ENCODE measurements at regions not wholly inside any gene's neighbourhood (a gene's known extent, or its start where the extent isn't known, plus 50 kb on each side); places are given as distances from the start of the nearest gene placed in this dataset.

- ChIA-PET POLR2A (no interaction called here), CTCF (interaction anchor here (0.6 to 4.2 kb wide), 8 partner anchors 8 to 131 kb away, joined by 3 to 23 read pairs (median 4); no protein-coding TSS in a partner anchor)
- H3K9me3 ChIP-seq, result no peaks in the 10 kb centered on the region; the same call in 2 of the 3 replicates
- TF ChIP-seq HOXB13 (CRISPR knock-in tag; IDR thresholded peaks at IDR 0.05; ENCODE audit: low read depth) (no peak), CBX2 (IDR thresholded peaks at IDR 0.05; ENCODE audit: borderline replicate concordance, low read depth) (no peak), BHLHE40 (IDR thresholded peaks at IDR 0.05; ENCODE audit: low read depth, low read length) (no peak), HDAC2 (IDR thresholded peaks at IDR 0.05) (no peak)
- ATAC-seq, result peak; percentile 47 to 57; a peak in 4 of 6 replicates
- no peak overlapping the region for H3K27ac ChIP-seq
- FAIRE-seq, result no peak
- WGBS (ENCODE audit: missing lambda C conversion rate), result 16% methylated on average over 5 of the region's 5 CpGs
- no peak overlapping the region for H3K4me3 ChIP-seq
- no peak for DNase-seq (ENCODE audit: low read depth in 1 of 2, low spot score in 1 of 2)
- no peaks in the 10 kb centered on the region; the same call in 2 of the 3 replicates for H3K4me1 ChIP-seq
- peak overlapping the region; percentile 37; the same call in 2 of the 3 replicates for H3K4me2 ChIP-seq
Measured at GRCh38 chr5:62144401-62145022, 161.5 kb upstream of the KIF2A start.

GRCh38 chr5:62149879-62150278, 156.1 kb upstream of the KIF2A start:
- CTCF ChIA-PET, result no interaction called here
- DNase-seq (ENCODE audit: low read depth in 1 of 2, low spot score in 1 of 2) (no peak), ATAC-seq (no peak), FAIRE-seq (no peak)
- Histone ChIP-seq H3K4me1 (no peaks in the 10 kb centered on the region), H3K4me3 (no peak overlapping the region), H3K4me2 (no peak overlapping the region), H3K9me3 (peaks cover 5% of the 10 kb centered on the region), H3K27ac (no peak overlapping the region)
- WGBS (ENCODE audit: missing lambda C conversion rate), result 50% methylated on average over 4 of the region's 4 CpGs
- POLR2A ChIA-PET, result no interaction called here
- TF ChIP-seq MYC (IDR thresholded peaks at IDR 0.05; ENCODE audit: borderline replicate concordance, low read length), result no peak
- no peak for TF ChIP-seq E2F6 (IDR thresholded peaks at IDR 0.05; ENCODE audit: borderline replicate concordance, low read depth)
- no peak for TF ChIP-seq ATOH8 (CRISPR knock-in tag; IDR thresholded peaks at IDR 0.05; ENCODE audit: low read depth)
- no peak for TF ChIP-seq SREBF2 (IDR thresholded peaks at IDR 0.05)
- no peak for TF ChIP-seq NPAS2 (CRISPR knock-in tag; IDR thresholded peaks at IDR 0.05; ENCODE audit: borderline replicate concordance)
- no peak for TF ChIP-seq JUN (IDR thresholded peaks at IDR 0.05)
- TF ChIP-seq NR3C1 (IDR thresholded peaks at IDR 0.05), result no peak
- TF ChIP-seq EP300 (IDR thresholded peaks at IDR 0.05), result no peak
- no peak for TF ChIP-seq ZNF302 (CRISPR knock-in tag; IDR thresholded peaks at IDR 0.05)
- no peak for TF ChIP-seq PBX3 (IDR thresholded peaks at IDR 0.05)

- ChIA-PET CTCF (no interaction called here), POLR2A (no interaction called here)
- H3K9me3 ChIP-seq, result peaks cover 13% of the 10 kb centered on the region
- DNase-seq (ENCODE audit: low read depth in 1 of 2, low spot score in 1 of 2), result no peak
- H3K4me3 ChIP-seq, result no peak overlapping the region
- FAIRE-seq, result no peak
- H3K27ac ChIP-seq, result no peak overlapping the region
- TF ChIP-seq POLR2A (IDR thresholded peaks at IDR 0.05; ENCODE audit: low read length), result no peak
- no peak for TF ChIP-seq NPAS2 (CRISPR knock-in tag; IDR thresholded peaks at IDR 0.05; ENCODE audit: borderline replicate concordance)
- TF ChIP-seq ZFP36 (IDR thresholded peaks at IDR 0.05; ENCODE audit: borderline replicate concordance, partially characterized antibody), result no peak
- no peaks in the 10 kb centered on the region for H3K4me1 ChIP-seq
- no peak overlapping the region for H3K4me2 ChIP-seq
- 35% methylated on average over 4 of the region's 4 CpGs for WGBS (ENCODE audit: missing lambda C conversion rate)
- ATAC-seq, result no peak
Measured at GRCh38 chr5:62152394-62153087, 153.5 kb upstream of the KIF2A start.

GRCh38 chr5:62154758-62155157, 151.2 kb upstream of the KIF2A start:
- CTCF ChIA-PET, result interaction anchor here (1.2 kb wide), 1 partner anchor 11 kb away, joined by 3 read pairs; no protein-coding TSS in a partner anchor
- no peak for ATAC-seq
- Histone ChIP-seq H3K4me3 (no peak overlapping the region), H3K27ac (no peak overlapping the region), H3K4me1 (no peaks in the 10 kb centered on the region), H3K9me3 (peaks cover 19% of the 10 kb centered on the region), H3K4me2 (no peak overlapping the region)
- DNase-seq (ENCODE audit: low read depth in 1 of 2, low spot score in 1 of 2), result no peak
- POLR2A ChIA-PET, result no interaction called here
- TF ChIP-seq HOXA7 (CRISPR knock-in tag; IDR thresholded peaks at IDR 0.05) (no peak), TP53 (CRISPR knock-in tag; IDR thresholded peaks at IDR 0.05) (no peak), BHLHE40 (IDR thresholded peaks at IDR 0.05; ENCODE audit: low read depth, low read length) (no peak), RCOR1 (IDR thresholded peaks at IDR 0.05; ENCODE audit: low read depth, low read length) (no peak), CHD2 (IDR thresholded peaks at IDR 0.05; ENCODE audit: low read length, partially characterized antibody) (no peak), RNF2 (IDR thresholded peaks at IDR 0.05; ENCODE audit: borderline replicate concordance, low read depth) (no peak), ATOH8 (CRISPR knock-in tag; IDR thresholded peaks at IDR 0.05; ENCODE audit: low read depth) (no peak), NPAS2 (CRISPR knock-in tag; IDR thresholded peaks at IDR 0.05; ENCODE audit: borderline replicate concordance) (no peak)
- no peak for FAIRE-seq
